Fibroblast of pulmonary artery (primary cell): ENCODE measurements at regions not wholly inside any gene's neighbourhood (a gene's known extent, or its start where the extent isn't known, plus 50 kb on each side); places are given as distances from the start of the nearest gene placed in this dataset.
A peak's percentile ranks its signal among the peaks of the same experiment; 100 is the strongest.
"Not testable (repeated sequence)": the region's sequence is repeated elsewhere in the genome, so short reads cannot be mapped to it uniquely, and the experiment has no call there.

Experiments used
- DNase-seq: peaks from one replicate; pipeline ENCODE4 v3.0.0-alpha.2; 2010; ENCODE audit warnings: low read depth
- H3K4me3 ChIP-seq: replicated peaks from 2 replicates; pipeline ENCODE4 v1.5.1; 2011; ENCODE audit warnings: low read depth, mild to moderate bottlenecking, control low read depth, low read length, moderate library complexity
- CTCF ChIP-seq: IDR thresholded peaks from 2 replicates; pipeline ENCODE4 v1.5.1; 2011; ENCODE audit warnings: mild to moderate bottlenecking, control low read depth, low read length, inconsistent platforms; ENCODE audit errors: missing control alignments

GRCh38 chr3:99568663-99569335, 69.6 kb upstream of the COL8A1 start:
- H3K4me3 ChIP-seq, result no peak overlapping the region
- no peak for DNase-seq
- no peak for TF ChIP-seq CTCF

- no peak for TF ChIP-seq CTCF
- H3K4me3 ChIP-seq, result no peak overlapping the region
- no peak for DNase-seq
Measured at GRCh38 chr3:99565331-99565730, 73.1 kb upstream of the COL8A1 start.

- TF ChIP-seq CTCF, result no peak
- DNase-seq, result no peak
- no peak overlapping the region for H3K4me3 ChIP-seq
Measured at GRCh38 chr3:99562990-99563607, 75.3 kb upstream of the COL8A1 start.

- H3K4me3 ChIP-seq, result no peak overlapping the region
- TF ChIP-seq CTCF, result no peak
- DNase-seq, result peak; percentile 69
Measured at GRCh38 chr3:99562138-99562537, 76.3 kb upstream of the COL8A1 start.

GRCh38 chr3:99561056-99561455, 77.3 kb upstream of the COL8A1 start:
- TF ChIP-seq CTCF, result no peak
- DNase-seq, result no peak
- H3K4me3 ChIP-seq, result no peak overlapping the region

- DNase-seq, result no peak
- H3K4me3 ChIP-seq, result no peak overlapping the region
- TF ChIP-seq CTCF, result no peak
Measured at GRCh38 chr3:99559196-99559595, 79.2 kb upstream of the COL8A1 start.

- not testable (repeated sequence) for DNase-seq, H3K4me3 ChIP-seq
Measured at GRCh38 chr3:99555885-99556284, 82.5 kb upstream of the COL8A1 start.
